Psoas muscle (tissue), 7 donors: ENCODE measurements at regions not wholly inside any gene's neighbourhood (a gene's known extent, or its start where the extent isn't known, plus 50 kb on each side); places are given as distances from the start of the nearest gene placed in this dataset.

ENCODE experiments used
- ATAC-seq, 4 donors: fragments of 200-7000 bp; cut with Tn5 transposase; one replicate each; pipeline ENCODE4 v1.9.1; 2020; ENCODE audit warnings: moderate library complexity in 3 of 4, mild to moderate bottlenecking in 2 of 4
- DNase-seq, 2 donors: peaks; one replicate each; pipeline ENCODE4 v3.0.0-alpha.2; 2020
- H3K27ac ChIP-seq: fragments of 200-600 bp; one replicate; pipeline ENCODE4 v1.8.0; 2022
- H3K27me3 ChIP-seq, 3 donors: fragments of 200-600 bp in 1 of 3; one replicate each; pipeline versions ENCODE4 v1.6.1 to v1.8.0; 2013 to 2022; ENCODE audit warnings: low read length in 2 of 3, mild to moderate bottlenecking in 2 of 3, moderate library complexity in 1 of 3; ENCODE audit not compliant: insufficient read depth in 3 of 3
- H3K36me3 ChIP-seq, 2 donors: fragments of 200-600 bp in 1 of 2; one replicate each; pipeline versions ENCODE4 v1.6.1 to v1.8.0; 2013 to 2022; ENCODE audit warnings: low read depth in 1 of 2, mild to moderate bottlenecking in 1 of 2, moderate library complexity in 1 of 2; ENCODE audit not compliant: insufficient read depth in 1 of 2
- H3K4me1 ChIP-seq: fragments of 200-600 bp; one replicate; pipeline ENCODE4 v1.8.0; 2022
- H3K4me3 ChIP-seq: fragments of 200-600 bp; one replicate; pipeline ENCODE4 v1.8.0; 2022; ENCODE audit warnings: mild to moderate bottlenecking
- H3K9me3 ChIP-seq: fragments of 200-600 bp; one replicate; pipeline ENCODE4 v1.8.0; 2022
- CTCF ChIP-seq: fragments of 200-600 bp; IDR thresholded peaks from one replicate; pipeline ENCODE4 v1.8.0; 2022; ENCODE audit warnings: antibody characterized with exemption
- WGBS, 3 donors: extraction: QIAGEN DNeasy Blood & Tissue Kit; methylation state at CpG; one replicate each; pipeline versions ENCODE4 v1.1.6 to v1.1.7; 2013; 5-methylcytosine and 5-hydroxymethylcytosine counted together
- intact Hi-C, 2 donors: fragments of 100-400 bp; cut with DNase I; formaldehyde crosslinking; loops; one replicate each; pipeline versions ENCODE4 v1.11.0 to v1.14.2; 2022
- donor health status: healthy with polysubstance abuse.
- donor health status: DM: no; HTN: no; CAD: no; lungs with moderate emphysema.
- donor health status: Bipolar disorder and iron deficiency.
- donor health status: healthy.
- donor health status: DM: yes; HTN: yes; CAD: no.
- donor health status: DM: no; HTN: no; CAD: no.
- donor health status: DM: yes; HTN: yes; CAD: no.

- ATAC-seq (no peak), DNase-seq (no peak)
- Histone ChIP-seq H3K4me1 (peaks cover 4% of the 10 kb centered on the region), H3K4me3 (no peak overlapping the region), H3K27me3 (no peaks in the 10 kb centered on the region), H3K27ac (no peak overlapping the region), H3K36me3 (no peaks in the 10 kb centered on the region), H3K9me3 (no peaks in the 10 kb centered on the region)
- TF ChIP-seq CTCF = no peak
- 64 to 83% (median 69%) methylated on average over 3 of the region's 3 CpGs for WGBS, 3 donors
- intact Hi-C loops = no loop called here
Measured at GRCh38 chr4:38491854-38492478, 172.0 kb upstream of the KLF3 start.

- ATAC-seq (no peak), DNase-seq (no peak)
- Histone ChIP-seq H3K4me3 (no peak overlapping the region), H3K9me3 (no peaks in the 10 kb centered on the region), H3K4me1 (peaks cover 4% of the 10 kb centered on the region), H3K36me3 (no peaks in the 10 kb centered on the region), H3K27me3 (no peaks in the 10 kb centered on the region), H3K27ac (no peak overlapping the region)
- no peak for TF ChIP-seq CTCF
- intact Hi-C loops = no loop called here
Measured at GRCh38 chr4:38493066-38493465, 170.9 kb upstream of the KLF3 start.

- no peak overlapping the region for H3K4me3 ChIP-seq
- 74 to 88% (median 82%) methylated on average over 3 of the region's 3 CpGs for WGBS, 3 donors
- no peak overlapping the region for H3K27ac ChIP-seq
- H3K4me1 ChIP-seq = no peaks in the 10 kb centered on the region
- TF ChIP-seq CTCF = no peak
- ATAC-seq (no peak), DNase-seq (no peak)
- no peaks in the 10 kb centered on the region for H3K36me3 ChIP-seq
- H3K9me3 ChIP-seq = no peaks in the 10 kb centered on the region
- no peaks in the 10 kb centered on the region for H3K27me3 ChIP-seq
- intact Hi-C loops = no loop called here
Measured at GRCh38 chr4:38495446-38495845, 168.6 kb upstream of the KLF3 start.

- Histone ChIP-seq H3K4me3 (no peak overlapping the region), H3K36me3 (no peaks in the 10 kb centered on the region), H3K4me1 (no peaks in the 10 kb centered on the region), H3K9me3 (no peaks in the 10 kb centered on the region), H3K27me3 (no peaks in the 10 kb centered on the region), H3K27ac (no peak overlapping the region)
- no peak for TF ChIP-seq CTCF
- ATAC-seq = no peak
- WGBS, 3 donors = 69 to 74% (median 71%) methylated on average over 3 of the region's 3 CpGs
- no peak for DNase-seq
- intact Hi-C loops = no loop called here
Measured at GRCh38 chr4:38497121-38497520, 166.9 kb upstream of the KLF3 start.

- TF ChIP-seq CTCF = no peak
- no peaks in the 10 kb centered on the region for H3K9me3 ChIP-seq
- no peak overlapping the region for H3K4me3 ChIP-seq
- DNase-seq (no peak), ATAC-seq (no peak)
- no peaks in the 10 kb centered on the region for H3K27me3 ChIP-seq
- no peak overlapping the region for H3K27ac ChIP-seq
- H3K4me1 ChIP-seq = no peaks in the 10 kb centered on the region
- intact Hi-C loops = no loop called here
- no peaks in the 10 kb centered on the region for H3K36me3 ChIP-seq
- 70 to 83% (median 82%) methylated on average over 1 of the region's 1 CpG for WGBS, 3 donors
Measured at GRCh38 chr4:38499101-38499500, 164.9 kb upstream of the KLF3 start.
